ENCODE measurements at regions not wholly inside any gene's neighbourhood (a gene's known extent, or its start where the extent isn't known, plus 50 kb on each side); places are given as distances from the start of the nearest gene placed in this dataset.

DNA sequence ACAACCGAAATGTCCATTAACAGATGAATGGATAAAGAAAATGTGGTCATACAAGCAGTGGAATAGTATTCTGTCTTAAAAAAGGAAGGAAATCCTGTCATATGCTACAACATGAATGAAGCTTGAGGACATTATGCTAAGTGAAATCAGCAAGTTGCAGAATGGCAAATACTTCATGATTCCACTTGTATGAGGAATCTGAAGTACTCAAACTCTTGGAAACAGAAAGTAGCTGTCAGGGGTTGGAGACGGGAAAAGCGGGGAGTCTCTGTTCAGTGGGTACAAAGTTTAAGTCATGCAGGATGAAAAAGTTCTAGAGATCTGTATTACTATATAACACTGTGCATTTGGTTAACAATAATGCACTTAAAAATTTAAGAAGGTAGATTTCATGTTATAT is 209.0 kb upstream of the SIX2 start:
- TF ChIP-seq POLR2A (IDR thresholded peaks at IDR 0.05) (no peak), POLR2AphosphoS5 (IDR thresholded peaks at IDR 0.05) (no peak), EP300 (IDR thresholded peaks at IDR 0.05) (no peak), CTCF (IDR thresholded peaks at IDR 0.05) (no peak)
- Histone ChIP-seq H3K4me3 (no peak overlapping the region), H3K36me3 (no peaks in the 10 kb centered on the region), H3K9me3 (no peaks in the 10 kb centered on the region), H3K4me1 (no peaks in the 10 kb centered on the region), H3K27ac (no peak overlapping the region), H3K27me3 (peaks cover 9% of the 10 kb centered on the region)
- no peak for DNase-seq (ENCODE audit: low spot score in 2 of 2)
- WGBS, result 92% methylated on average over 3 of the region's 3 CpGs

DNA sequence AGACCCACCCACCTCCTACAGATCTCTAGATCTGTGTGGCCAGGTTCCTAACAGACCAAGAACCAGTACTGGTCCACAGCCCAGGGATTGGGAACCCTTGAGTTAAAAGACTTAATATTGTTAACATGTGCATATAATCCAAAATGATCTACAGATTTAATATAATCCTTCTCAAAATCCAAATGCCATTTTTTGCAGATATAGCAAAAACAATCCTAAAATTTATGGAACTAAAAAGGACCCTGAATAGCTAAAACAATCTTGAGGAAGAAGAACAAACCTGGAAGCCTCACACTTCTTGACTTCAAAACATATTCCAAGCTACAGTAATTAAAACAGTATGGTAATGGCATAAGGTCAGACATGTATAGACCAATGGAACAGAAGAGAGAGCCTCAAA is 206.9 kb upstream of the SIX2 start:
- peaks cover 3% of the 10 kb centered on the region for H3K27me3 ChIP-seq
- no peaks in the 10 kb centered on the region for H3K36me3 ChIP-seq
- no peak overlapping the region for H3K27ac ChIP-seq
- TF ChIP-seq EP300 (IDR thresholded peaks at IDR 0.05), result no peak
- TF ChIP-seq CTCF (IDR thresholded peaks at IDR 0.05), result no peak
- no peak for TF ChIP-seq POLR2A (IDR thresholded peaks at IDR 0.05)
- no peak for TF ChIP-seq POLR2AphosphoS5 (IDR thresholded peaks at IDR 0.05)
- no peaks in the 10 kb centered on the region for H3K9me3 ChIP-seq
- no peak for DNase-seq (ENCODE audit: low spot score in 2 of 2)
- H3K4me3 ChIP-seq, result no peak overlapping the region
- H3K4me1 ChIP-seq, result no peaks in the 10 kb centered on the region

GRCh38 chr2:45214550-45214949 is 205.3 kb upstream of the SIX2 start:
- Histone ChIP-seq H3K36me3 (no peaks in the 10 kb centered on the region), H3K27me3 (peaks cover 3% of the 10 kb centered on the region), H3K27ac (no peak overlapping the region), H3K4me3 (no peak overlapping the region), H3K9me3 (no peaks in the 10 kb centered on the region), H3K4me1 (no peaks in the 10 kb centered on the region)
- 81% methylated on average over 5 of the region's 5 CpGs for WGBS
- DNase-seq (ENCODE audit: low spot score in 2 of 2), result no peak
- TF ChIP-seq CTCF (IDR thresholded peaks at IDR 0.05) (no peak), POLR2A (IDR thresholded peaks at IDR 0.05) (no peak), POLR2AphosphoS5 (IDR thresholded peaks at IDR 0.05) (no peak), EP300 (IDR thresholded peaks at IDR 0.05) (no peak)

DNA sequence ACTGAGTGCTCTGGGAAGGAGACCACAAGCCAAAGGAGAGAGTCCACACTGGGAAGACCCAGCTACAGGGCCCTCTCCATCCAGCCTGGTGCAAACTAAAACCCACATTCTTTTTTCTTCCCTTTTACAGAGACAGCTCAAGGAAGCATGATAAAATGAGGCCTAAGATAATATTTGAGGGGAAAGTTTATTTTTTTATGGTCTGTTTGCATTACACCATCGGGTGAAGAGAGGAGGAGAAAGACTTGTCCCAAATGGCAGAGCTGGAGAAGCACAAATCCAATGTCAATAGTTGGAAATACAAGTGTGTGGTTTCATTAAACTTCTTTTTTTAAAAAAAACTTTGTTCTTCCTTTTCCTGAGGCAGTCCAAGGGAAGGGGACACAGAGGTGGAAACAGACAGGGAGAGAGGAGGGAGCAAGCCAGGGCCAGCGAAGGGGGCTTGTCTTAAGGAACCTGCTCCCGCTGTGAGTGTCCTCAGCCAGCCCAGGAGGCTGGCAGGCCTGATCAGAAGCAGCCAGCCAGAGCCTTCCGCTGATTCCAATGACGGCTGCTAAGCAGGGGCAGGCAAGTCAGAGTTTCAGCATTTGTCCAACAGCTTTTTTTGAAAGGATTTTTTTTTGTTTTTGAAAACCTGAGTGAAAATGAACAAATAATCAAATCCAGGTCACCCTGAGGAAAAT is 203.8 kb upstream of the SIX2 start:
- H3K4me1 ChIP-seq, result no peaks in the 10 kb centered on the region
- peaks cover 3% of the 10 kb centered on the region for H3K27me3 ChIP-seq
- H3K9me3 ChIP-seq, result no peaks in the 10 kb centered on the region
- DNase-seq (ENCODE audit: low spot score in 2 of 2), result no peak
- H3K27ac ChIP-seq, result no peak overlapping the region
- TF ChIP-seq CTCF (IDR thresholded peaks at IDR 0.05), result no peak
- H3K36me3 ChIP-seq, result no peaks in the 10 kb centered on the region
- no peak overlapping the region for H3K4me3 ChIP-seq
- 71% methylated on average over 5 of the region's 5 CpGs for WGBS

GRCh38 chr2:45211636-45212035 is 202.4 kb upstream of the SIX2 start:
- TF ChIP-seq POLR2A (IDR thresholded peaks at IDR 0.05) (no peak), POLR2AphosphoS5 (IDR thresholded peaks at IDR 0.05) (no peak), EP300 (IDR thresholded peaks at IDR 0.05) (no peak), CTCF (IDR thresholded peaks at IDR 0.05) (no peak)
- DNase-seq (ENCODE audit: low spot score in 2 of 2), result no peak
- no peak overlapping the region for H3K27ac ChIP-seq
- no peaks in the 10 kb centered on the region for H3K36me3 ChIP-seq
- H3K4me3 ChIP-seq, result no peak overlapping the region
- H3K27me3 ChIP-seq, result peaks cover 3% of the 10 kb centered on the region
- H3K4me1 ChIP-seq, result no peaks in the 10 kb centered on the region
- whole genome bisulfite sequencing, result 88% methylated on average over 3 of the region's 3 CpGs
- no peaks in the 10 kb centered on the region for H3K9me3 ChIP-seq

Data from suprapubic skin (tissue), 4 donors.